Pulmonary artery endothelial cell (primary cell): ENCODE measurements at regions not wholly inside any gene's neighbourhood (a gene's known extent, or its start where the extent isn't known, plus 50 kb on each side); places are given as distances from the start of the nearest gene placed in this dataset.

Experiments used
- DNase-seq: peaks from one replicate; pipeline ENCODE4 v3.0.0-alpha.2; 2011; ENCODE audit warnings: low read depth, low spot score

DNA sequence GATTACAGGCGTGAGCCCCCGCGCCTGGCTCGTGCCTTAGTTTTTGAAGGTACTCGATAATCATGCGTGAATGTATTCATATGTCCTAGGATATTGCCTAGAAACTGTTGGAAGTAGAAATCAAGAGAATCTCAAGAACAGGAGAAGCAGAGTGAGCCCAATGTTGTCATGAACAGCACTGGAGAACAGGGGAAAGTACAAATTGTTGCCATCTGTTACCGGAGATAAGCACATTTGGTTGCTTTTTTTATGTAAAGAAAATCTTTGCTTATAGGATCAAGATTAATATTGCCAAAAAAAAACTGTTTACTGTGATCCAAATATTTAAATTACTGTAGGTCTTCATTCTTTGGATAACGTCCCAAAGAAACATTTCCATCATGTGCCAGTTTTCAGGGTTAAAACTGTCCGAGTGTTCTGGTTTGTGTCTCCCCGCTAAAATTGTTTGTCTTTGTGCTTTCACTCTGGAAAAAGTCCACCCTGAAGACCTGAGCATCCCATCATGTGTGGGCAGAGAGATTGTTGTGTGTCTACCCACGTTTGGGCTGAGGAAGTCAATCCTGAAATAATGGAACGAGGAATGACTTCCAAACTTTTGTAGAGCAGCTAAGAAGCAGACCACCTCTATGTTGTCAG, 95.7 kb upstream of the CELF2 start:
- no peak for DNase-seq

DNA sequence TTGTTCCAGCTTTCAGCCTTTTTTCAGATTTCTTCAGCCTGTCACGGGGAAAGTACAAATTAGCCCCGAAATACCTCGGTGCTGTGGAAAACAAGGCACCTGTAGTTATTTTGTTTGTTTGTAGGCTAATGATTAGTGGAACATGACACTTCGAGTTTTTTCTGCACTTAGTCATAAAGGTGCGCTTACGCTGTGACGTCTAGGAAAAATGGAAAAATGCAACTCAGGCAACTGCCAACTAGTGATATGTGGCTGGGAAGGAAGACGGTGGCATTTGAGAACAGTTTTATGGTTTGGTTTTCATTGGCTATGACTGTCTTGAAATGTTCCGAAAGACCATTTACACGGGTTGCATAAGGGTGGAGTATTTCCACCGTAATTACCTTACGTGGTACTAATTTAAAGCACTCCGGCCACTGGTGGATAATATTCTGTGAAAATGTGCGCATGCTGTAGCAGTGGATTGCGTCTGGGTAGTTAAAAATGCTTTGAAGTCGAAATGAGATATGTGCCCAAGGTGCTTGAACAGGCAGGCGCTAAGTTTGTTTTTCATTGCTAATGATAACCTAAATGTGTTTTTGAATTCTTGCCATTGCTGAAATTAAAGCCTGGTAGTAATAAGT, 94.5 kb upstream of the CELF2 start:
- no peak for DNase-seq

DNA sequence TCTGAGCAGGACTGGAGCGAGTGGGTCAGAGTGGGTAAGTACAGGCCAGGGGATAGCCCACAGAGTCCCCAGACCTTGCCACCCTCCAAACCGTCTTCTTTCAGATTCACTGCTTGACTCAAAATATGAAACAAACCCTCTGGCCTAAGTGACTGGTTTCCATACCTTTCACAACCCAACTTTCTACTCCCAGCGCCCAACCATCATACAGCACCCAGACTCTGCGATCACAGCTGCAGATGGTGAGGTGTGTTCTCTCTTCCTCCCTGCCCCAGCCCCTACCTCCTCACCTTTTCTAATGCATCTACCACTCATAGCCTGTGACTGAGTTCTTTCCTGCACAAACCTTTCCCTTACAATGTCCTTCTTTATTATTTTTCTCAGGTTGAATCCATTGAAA, 92.0 kb upstream of the CELF2 start:
- DNase-seq, result no peak

DNA sequence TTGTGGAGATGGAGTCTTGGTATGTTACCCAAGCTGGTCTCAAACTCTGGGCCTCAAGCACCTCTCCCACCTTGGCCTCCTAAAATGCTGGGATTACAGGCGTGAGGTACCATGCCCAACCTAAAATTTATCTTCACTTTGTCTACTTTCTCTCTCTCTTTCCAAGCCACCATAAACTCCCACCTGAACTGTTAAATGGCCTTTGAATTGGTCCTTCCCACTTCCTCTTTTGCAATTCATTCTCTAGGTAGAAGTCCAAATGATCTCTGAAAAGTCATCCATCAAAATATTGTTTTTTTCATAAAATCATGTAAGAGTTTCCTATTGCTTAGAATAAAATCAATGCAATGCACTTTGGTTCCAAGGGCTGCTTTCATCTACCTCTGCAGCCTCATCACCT, 90.1 kb upstream of the CELF2 start:
- no peak for DNase-seq

DNA sequence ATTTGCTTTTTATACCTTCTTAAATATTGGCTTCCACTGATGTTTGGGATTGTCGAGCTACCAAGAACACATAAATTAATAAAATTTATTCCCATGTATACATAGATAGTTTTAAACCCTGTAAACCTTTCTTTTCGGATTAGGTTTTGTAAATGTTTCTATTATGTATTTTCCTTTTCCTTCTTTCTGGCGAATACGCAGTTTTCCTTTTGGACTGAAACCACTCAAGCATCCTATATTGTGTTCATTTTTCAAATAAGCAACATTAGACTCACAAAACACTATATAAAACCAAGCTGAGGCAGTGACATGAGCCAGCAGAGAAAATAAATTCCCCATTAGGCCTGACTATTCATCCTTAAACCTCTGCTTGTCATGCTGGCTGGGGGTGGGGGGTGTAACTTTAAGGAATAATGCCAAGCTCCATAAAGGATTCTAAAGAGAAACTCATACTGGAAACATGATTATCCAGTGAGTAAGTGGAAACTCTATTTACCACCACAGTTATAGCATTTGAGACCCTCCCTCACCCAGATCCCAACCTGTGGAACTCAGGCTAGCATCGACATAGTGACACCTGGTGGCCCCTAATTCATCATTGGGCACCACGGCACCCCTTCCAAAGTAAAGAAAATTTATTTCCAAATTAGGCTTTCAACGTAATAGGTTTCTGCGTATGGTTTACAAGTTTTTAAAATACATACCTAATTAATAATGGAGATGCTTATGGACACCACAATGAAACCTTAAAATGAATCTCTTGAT, 86.5 kb upstream of the CELF2 start:
- no peak for DNase-seq

DNA sequence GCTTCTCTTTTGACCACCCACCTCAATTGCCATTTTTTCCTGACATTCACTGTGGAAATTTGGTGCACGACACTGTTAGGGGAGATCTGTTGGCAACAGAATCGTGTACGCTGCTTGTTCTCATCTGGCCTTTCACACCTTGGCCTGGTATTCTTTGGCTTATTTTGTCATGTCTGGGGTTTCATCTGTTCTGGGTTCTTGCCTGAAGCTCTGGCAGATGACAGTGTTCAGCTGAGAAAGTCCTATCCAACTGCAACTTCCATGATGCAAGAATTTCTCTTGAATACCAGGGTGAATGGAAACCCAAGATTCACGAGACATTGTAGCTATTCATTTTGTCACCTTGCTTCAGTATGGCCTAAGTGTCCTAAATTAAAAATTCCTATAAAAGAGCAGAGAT, 82.6 kb upstream of the CELF2 start:
- no peak for DNase-seq

DNA sequence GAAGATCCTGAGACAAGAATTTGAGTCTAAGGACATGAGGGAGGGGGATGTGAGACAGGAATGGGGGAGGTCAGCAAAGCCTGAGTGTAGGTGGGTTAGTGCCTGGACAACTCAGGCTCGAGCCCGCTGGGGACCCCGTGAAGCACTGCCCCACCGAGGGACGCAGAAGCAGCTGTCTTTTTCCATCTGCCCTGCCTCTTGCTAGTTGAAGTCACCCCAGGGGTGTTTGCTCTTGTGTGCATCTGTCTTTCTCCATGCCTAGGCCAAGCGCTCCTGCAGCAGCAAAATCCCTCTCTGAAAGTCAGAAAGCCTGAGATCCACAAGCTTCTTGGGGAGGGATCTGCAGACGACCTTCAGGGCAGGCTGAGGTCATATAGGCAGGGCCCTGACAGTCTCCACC, 79.0 kb upstream of the CELF2 start:
- no peak for DNase-seq

DNA sequence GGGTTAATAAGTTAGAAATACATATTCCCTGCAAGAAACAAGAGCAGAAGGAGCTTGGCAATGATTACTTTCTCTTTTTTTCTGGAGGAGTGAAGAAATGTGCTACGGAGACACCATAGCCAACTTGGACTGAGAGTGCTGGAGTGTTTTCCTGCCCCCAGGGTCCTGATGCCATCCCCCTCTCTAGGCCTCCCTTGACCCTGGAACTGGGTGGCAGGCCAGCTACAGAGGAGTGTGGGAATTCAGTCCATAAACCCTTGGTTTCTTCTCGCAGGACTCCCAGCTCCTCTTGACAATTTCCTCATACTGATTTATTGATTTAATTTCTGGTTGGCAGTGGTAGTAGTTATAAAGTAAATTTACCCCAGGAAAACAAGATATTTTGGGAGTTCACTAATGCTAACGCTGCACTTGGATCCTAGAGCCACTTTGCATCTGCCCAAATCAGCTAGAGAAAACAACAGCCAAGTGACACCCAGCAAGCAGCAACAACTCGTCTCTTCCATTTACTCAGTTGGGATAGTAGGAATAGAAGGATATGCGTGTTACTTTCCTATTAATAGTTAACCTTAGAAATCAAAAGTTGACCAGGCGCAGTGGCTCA, 76.4 kb upstream of the CELF2 start:
- no peak for DNase-seq

DNA sequence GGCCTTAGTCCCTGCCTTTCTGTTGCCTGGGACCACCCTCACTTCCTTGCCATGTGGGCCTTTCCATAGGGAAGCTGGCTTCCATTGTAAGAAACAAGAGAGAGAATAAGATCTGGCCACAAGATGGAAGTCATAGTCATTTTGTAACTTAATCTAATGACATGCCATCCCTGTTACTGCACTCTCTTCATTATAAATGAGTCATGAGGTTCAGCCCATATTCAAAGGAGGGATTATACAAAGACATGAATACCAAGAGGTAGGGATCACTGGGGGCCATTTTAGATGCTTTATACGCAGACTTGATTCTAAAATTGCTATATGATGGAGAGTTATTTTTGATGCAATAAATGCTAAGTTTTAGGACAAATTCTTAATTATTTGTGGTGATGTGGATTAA, 75.2 kb upstream of the CELF2 start:
- DNase-seq, result no peak

DNA sequence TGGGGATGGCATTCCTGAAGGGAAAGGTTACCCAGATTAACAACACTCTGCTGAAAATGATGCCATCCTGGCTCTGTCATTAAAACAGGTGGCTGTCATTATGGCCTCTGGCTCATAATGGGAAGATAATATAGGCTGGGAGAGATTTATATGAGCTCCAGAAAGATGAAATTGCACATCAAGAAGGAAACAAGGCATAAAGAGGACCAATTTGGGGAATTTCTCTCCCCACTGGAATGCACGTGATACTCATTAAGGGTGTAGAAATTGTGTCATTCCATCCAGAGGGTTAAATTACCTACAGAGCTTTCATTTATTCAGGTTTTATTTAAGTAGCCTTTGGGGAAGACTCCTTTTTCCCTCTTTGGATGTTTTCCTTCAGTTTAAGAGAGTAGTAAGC, 71.6 kb upstream of the CELF2 start:
- DNase-seq, result no peak

DNA sequence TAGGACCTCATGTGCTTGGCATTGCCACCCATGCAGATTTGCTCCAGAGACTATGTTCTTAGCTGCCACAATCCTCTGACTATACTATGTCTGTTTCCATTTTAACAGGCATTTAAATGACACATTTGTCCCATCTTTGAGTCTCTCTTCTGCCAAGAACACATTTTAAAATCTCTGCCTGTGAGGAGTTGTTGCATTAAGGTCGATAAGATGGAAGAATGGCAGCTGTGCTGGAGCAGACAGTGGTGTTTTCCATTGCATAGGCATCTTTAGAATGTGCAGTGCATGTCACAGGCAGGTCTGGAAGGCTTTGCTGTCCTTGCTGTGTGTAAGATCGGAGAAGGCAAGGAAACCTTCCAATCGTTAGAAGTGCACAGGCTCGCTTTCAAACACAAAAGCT, 70.9 kb upstream of the CELF2 start:
- DNase-seq, result no peak

DNA sequence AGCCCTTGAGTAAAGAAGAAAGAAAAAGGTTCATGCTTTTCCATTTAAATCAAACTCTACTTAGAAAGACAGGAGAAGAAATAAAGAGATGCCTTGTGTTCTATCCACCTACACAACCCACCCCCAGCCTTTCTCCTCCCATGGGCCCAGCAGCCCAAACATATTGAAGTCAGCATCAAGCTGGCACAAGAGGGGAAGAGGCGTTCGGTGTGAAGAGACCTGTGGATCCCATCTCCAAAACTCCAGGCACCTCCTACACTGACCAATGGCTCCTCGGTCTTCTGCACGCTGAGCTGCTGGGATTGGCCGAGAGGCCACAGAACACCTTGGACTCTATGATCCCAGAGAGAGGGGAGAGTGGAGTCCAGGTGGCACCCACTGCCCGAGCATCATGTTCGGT, 66.0 kb upstream of the CELF2 start:
- no peak for DNase-seq

DNA sequence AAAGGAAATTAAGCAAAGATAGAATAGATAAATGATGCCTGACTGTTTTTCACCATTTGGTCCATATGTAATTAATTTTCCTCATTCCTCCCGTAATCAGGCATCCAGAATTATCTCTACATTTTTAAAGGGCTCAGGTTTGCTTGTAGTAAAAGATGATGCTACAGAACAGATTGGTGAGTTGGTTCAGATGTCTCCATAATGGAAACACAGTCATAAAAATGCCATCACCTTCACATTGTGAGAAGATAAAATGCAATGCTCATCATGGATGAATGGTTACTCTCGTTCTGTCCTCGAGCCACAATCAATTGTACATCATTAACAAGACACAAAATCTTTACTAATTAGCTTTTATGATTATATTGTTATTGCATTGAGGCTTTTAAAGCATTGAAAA, 64.9 kb upstream of the CELF2 start:
- DNase-seq, result no peak

DNA sequence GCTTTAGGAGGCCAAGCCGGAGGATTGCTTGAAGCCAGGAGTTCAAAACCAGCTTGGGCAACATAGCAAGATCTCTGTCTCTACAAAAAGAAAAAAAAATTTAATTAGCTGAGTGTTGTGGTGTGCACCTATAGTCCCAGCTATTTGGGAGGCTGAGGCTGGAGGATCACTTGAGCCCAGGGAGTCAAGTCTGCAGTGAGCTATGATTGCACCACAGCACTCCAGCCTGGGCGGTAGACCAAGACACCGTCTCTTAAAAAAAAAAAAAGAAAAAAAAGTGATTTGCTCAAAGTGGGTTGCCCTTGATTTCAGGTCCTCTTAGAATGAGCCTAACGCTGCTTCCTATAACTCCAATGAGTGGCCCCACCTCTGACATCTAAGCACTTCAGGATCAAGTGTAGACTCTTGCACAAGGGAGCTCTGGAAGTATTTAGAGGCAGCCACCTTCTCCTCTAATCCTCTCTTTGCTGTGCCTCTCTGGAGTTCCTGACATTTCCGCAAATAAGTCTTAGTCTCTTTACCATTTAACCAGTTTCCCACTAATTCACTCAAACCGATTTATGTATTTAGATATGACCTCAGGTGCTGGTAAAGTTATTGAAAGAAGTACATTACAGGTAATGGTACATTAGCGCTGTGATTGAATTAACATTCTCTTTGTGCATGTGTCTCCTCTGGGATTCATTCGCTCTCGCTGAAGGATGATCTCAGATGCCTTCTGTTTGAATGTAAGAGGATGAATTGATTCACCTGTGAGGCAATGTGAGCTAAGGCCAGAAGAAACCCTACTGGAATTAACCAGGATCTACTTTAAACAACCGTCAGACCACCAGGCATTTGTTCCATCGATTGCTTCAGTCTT, 60.8 kb upstream of the CELF2 start:
- no peak for DNase-seq

DNA sequence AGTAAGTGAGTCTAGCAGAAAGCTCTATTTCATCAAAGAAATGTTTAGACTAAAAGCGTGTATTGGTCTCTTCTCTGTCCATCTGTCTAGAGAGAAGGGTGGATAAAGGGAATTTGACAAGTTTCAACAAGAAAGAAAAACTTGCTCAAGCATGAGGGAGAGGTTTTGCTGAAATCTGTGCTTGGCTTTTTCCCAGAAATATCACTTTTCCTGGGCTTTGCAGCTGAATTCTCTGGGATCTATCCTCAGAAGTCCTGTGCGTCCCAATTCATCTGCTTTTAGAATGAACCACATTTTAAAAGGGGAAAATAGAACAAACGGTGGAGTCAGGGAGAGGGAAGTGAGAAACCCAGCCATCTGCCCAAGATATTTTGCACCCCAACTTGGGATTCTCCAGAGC, 59.6 kb upstream of the CELF2 start:
- DNase-seq, result no peak

DNA sequence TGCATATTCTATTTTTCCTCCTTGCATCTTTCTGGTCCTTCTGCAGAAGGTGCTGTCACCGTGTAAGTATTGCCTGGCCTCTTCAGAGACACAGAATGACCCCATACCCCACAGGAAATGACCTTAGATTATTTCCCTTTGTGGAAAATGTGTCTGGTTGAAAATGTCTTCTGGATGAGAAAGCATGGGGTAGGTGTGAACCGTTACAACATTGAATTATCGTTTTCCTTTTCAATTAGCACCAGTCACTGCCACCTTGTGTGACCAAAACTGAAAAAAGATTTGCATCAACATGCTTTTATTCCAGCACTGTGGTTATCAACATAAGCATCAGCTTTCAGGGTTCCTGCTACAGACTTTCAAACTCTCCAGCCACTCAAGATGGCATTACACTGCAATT, 58.0 kb upstream of the CELF2 start:
- DNase-seq, result no peak

DNA sequence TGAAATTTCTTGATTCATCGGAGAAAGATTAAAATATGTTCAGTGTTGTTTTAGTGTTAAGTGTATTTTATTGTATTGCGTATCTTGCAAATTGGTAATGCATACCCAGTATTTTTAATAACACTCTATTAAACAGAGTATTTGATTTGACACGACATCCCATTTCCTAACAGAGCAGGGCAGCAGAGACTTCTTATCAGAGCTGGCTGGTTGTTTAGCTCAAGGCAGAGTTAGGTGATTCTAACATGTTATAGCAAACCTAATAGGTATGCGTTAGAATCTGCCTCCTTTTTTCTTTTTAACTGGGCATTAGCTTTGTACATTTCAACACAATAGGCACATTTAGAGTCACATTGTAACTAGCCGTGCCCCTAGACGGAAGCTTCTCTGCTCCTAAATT, 57.1 kb upstream of the CELF2 start:
- no peak for DNase-seq

DNA sequence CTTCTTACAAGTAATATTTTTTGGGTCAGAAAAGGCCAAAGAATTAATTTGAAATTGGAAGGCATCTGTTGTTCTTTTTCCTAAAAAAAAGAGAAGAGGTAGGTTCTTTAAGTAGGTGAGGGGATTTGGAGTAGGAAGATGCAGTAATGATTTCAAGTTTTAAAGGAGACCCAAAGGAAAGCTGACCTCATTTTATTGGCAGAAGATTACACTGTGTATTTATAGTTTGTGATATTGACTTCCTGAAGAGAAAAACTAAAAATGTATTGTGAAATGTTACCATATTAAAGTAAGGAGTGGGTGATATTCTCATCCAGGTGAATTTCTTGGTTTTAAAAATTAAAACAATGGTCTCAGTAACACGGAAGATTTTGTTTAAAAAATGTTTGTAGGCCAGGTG, 56.6 kb upstream of the CELF2 start:
- DNase-seq, result no peak

DNA sequence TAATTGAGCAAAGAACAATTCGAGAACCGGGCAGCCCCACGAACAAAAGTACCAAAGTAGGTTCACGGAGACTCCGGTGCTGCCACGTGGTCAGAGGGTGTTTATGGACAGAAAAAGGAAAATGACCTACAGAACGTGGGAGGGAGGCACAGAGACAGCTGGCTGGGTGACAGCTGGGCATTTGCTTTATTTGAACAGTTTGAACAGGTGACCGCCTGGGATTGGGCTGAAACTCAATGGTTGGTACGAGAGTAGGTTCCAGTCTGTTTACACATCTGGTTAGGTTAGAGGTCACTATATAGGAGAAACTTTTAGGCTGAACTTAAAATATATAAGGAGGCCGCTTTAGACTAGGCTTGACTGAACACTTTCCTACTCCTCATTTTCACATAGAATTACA, 50.6 kb upstream of the CELF2 start:
- DNase-seq, result no peak

DNA sequence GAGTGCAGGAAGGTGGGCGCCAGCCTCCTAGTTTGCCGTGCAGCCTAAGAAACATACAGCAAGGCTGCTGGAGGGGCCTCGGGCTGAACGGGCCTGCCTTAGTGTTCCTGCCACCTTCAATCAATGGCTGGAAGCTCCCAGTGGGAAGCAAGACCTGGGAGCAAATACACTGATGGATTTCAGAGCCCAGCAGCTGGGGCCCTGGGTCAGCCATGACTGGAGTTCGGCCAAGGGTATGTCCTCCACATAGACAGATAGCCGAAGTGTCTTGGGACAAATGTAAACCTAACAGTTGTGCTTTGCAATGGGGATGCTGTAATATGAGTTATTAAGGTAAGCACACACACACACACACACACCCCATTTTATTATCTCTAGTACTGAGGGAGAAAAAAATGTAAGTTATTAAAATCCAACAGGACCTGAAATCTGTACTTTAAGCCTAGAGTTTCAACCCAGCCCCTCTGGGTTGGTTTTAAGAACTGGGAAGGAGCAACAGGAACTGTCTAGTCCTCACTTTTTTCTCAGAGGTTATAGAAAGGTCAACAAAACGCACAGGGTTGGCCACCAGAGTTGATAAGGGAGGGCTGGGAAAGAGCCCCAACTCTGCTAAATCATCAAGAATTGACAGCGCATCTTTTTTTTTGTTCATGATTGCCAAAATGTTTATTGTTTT, 50.0 kb upstream of the CELF2 start:
- no peak for DNase-seq
